Cardiac muscle cell (in vitro differentiated cells and primary cell): ENCODE measurements at regions not wholly inside any gene's neighbourhood (a gene's known extent, or its start where the extent isn't known, plus 50 kb on each side); places are given as distances from the start of the nearest gene placed in this dataset.

ENCODE experiments used
- DNase-seq, 2 donors: peaks; one replicate each; pipeline versions ENCODE4 v3.0.0 to v3.0.0-alpha.2; 2010 to 2017; ENCODE audit warnings: low read depth in 1 of 2, low spot score in 1 of 2
- H3K27ac ChIP-seq: fragments of 200-600 bp; sonication (generic); 2 replicates; pipeline ENCODE4 v1.5.1; 2016
- H3K27me3 ChIP-seq: fragments of 200-600 bp; sonication (generic); 2 replicates; pipeline ENCODE4 v1.6.0; 2016; ENCODE audit warnings: control low read depth
- H3K36me3 ChIP-seq: fragments of 200-600 bp; sonication (generic); 2 replicates; pipeline ENCODE4 v1.5.1; 2016; ENCODE audit warnings: control low read depth
- H3K4me1 ChIP-seq: fragments of 200-600 bp; sonication (generic); 2 replicates; pipeline ENCODE4 v1.8.1; 2017; ENCODE audit warnings: low read depth, mild to moderate bottlenecking, mixed run types
- H3K4me3 ChIP-seq: fragments of 200-600 bp; sonication (generic); 2 replicates; pipeline ENCODE4 v1.5.1; 2016; ENCODE audit warnings: mild to moderate bottlenecking
- H3K9me3 ChIP-seq: fragments of 200-600 bp; sonication (generic); 2 replicates; pipeline ENCODE4 v1.5.1; 2017; ENCODE audit warnings: low read depth, mild to moderate bottlenecking, control low read depth
- CTCF ChIP-seq: IDR thresholded peaks from 2 replicates; pipeline ENCODE4 v1.5.1; 2012; ENCODE audit warnings: low read depth, mild to moderate bottlenecking, low read length

- Histone ChIP-seq H3K4me3 (no peak overlapping the region), H3K9me3 (no peaks in the 10 kb centered on the region), H3K36me3 (no peaks in the 10 kb centered on the region), H3K4me1 (no peaks in the 10 kb centered on the region), H3K27ac (no peak overlapping the region), H3K27me3 (peaks cover 3% of the 10 kb centered on the region)
- no peak for TF ChIP-seq CTCF
- DNase-seq, result no peak
Observed at GRCh38 chr1:48121955-48122354, 100.6 kb upstream of the SLC5A9 start.

- Histone ChIP-seq H3K4me3 (no peak overlapping the region), H3K9me3 (no peaks in the 10 kb centered on the region), H3K36me3 (no peaks in the 10 kb centered on the region), H3K27me3 (peaks cover under 1% of the 10 kb centered on the region), H3K27ac (no peak overlapping the region), H3K4me1 (no peaks in the 10 kb centered on the region)
- DNase-seq, result no peak
- no peak for TF ChIP-seq CTCF
Observed at GRCh38 chr1:48120621-48121020, 101.9 kb upstream of the SLC5A9 start.

- no peaks in the 10 kb centered on the region for H3K4me1 ChIP-seq
- no peaks in the 10 kb centered on the region for H3K9me3 ChIP-seq
- DNase-seq, result no peak
- no peaks in the 10 kb centered on the region for H3K36me3 ChIP-seq
- no peak overlapping the region for H3K4me3 ChIP-seq
- TF ChIP-seq CTCF, result no peak
- H3K27me3 ChIP-seq, result peaks cover 2% of the 10 kb centered on the region
- H3K27ac ChIP-seq, result no peak overlapping the region
Observed at GRCh38 chr1:48115835-48116234, 106.7 kb upstream of the SLC5A9 start.

- H3K27ac ChIP-seq, result no peak overlapping the region
- no peaks in the 10 kb centered on the region for H3K4me1 ChIP-seq
- H3K4me3 ChIP-seq, result no peak overlapping the region
- H3K9me3 ChIP-seq, result no peaks in the 10 kb centered on the region
- DNase-seq, result peak in 1 of 2 donors; percentile 35
- peaks cover 2% of the 10 kb centered on the region for H3K27me3 ChIP-seq
- no peaks in the 10 kb centered on the region for H3K36me3 ChIP-seq
- TF ChIP-seq CTCF, result no peak
Observed at GRCh38 chr1:48114596-48115382, 107.7 kb upstream of the SLC5A9 start.

- Histone ChIP-seq H3K27me3 (peaks cover 2% of the 10 kb centered on the region), H3K9me3 (no peaks in the 10 kb centered on the region), H3K4me3 (no peak overlapping the region), H3K4me1 (no peaks in the 10 kb centered on the region), H3K36me3 (no peaks in the 10 kb centered on the region), H3K27ac (no peak overlapping the region)
- peak; percentile 92 for TF ChIP-seq CTCF
- peak; percentile 71 to 76 for DNase-seq
Observed at GRCh38 chr1:48109390-48110013, 112.3 kb upstream of the TRABD2B start.
